ENCODE measurements at regions not wholly inside any gene's neighbourhood (a gene's known extent, or its start where the extent isn't known, plus 50 kb on each side); places are given as distances from the start of the nearest gene placed in this dataset.

DNA sequence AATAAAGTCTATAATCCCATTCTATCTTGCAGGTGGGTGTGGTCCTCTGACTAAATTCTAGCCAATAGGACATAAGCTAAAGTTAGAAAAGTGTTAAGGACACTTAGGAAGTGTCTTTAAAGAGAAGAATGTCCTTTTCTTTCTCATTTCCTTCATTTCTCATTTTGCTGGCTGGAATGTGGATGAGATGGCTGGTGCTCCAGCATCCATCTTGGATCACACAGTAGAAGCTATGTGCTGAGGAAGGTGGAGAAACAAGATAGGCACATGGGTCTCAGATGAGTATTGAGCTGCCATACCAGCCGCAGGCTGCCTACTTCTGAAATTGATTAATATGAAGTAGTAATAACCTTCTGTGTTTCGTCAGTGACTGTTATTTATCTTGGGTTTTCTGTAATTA, 289.0 kb downstream of the LRFN2 start:
- H3K27me3 ChIP-seq (ENCODE audit: low read depth) = peaks cover 57% of the 10 kb centered on the region
- no peak overlapping the region for H3K4me3 ChIP-seq
- intact Hi-C loops (cut with micrococcal nuclease) = no loop called here
- H3K9me3 ChIP-seq (replicated peaks) = peaks cover 8% of the 10 kb centered on the region
- TF ChIP-seq CTCF (IDR thresholded peaks at IDR 0.05; ENCODE audit: borderline replicate concordance) = no peak
- H3K36me3 ChIP-seq = no peaks in the 10 kb centered on the region
- H3K4me1 ChIP-seq = no peaks in the 10 kb centered on the region
- H3K27ac ChIP-seq (replicated peaks) = no peak overlapping the region
- no peak for DNase-seq

DNA sequence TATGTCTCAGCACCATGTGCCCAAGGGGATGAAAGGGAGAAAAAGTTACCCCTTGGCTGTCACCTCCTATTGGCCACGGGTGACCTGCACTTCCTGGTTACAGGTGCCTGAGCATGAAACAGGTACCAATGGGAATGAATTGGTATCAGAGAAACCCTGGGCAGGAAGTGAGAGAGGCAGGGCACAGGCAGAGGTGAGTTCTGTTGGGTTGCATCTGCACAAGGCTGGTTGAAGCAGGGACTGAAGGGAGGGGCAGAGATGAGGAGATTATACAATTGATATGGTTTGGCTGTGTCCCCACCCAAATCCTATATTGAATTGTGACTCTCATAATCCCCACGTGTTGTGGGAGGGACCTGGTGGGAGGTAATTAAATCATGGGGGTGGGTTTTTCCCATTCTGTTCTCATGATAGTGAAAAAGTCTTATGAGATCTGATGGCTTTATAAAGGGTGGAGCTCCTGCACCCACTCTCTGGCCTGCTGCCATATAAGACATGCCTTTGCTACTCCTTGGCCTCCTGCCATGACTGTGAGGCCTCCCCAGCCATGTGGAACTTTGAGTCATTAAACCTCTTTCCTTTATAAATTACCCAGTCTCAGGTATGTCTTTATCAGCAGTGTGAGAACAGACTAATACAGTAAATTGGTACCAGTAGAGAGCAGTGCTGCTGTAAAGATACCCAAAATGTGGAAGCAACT, 291.8 kb downstream of the LRFN2 start:
- peaks cover 75% of the 10 kb centered on the region for H3K27me3 ChIP-seq (ENCODE audit: low read depth)

DNA sequence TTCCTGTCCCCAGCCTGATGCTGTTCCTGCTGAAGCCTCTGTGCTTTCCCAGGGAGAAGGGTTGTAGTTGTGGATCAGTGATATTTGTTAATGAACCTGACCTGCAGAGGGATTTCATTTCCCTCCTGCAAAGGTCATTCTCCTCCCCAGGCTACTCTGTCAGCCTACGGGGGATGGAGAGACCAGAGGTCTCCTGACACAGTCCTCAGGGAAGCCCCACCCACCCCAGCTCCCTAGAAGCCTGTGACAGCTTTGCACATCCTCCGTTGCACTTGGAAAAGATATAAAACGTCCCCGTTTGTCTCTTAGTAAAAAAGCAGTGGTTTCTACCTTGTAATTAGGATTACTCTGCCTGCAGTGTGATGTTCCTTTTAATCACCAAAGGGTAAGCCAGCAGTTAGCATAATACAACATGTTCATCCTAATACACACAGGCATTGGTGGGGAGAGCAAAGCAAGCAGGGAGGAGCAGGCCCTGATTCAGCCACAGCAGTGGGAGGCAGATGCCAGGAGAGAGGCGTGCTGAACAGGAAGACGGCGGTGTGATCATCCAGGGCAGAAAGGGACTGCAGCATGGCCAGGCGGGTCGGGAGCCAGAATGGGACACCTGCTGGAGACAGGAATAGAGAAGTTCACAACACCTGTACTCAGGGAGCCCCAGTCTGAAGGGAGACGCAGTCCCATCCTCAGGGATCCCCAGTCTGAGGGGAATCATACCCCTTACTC, 293.5 kb downstream of the LRFN2 start:
- DNase-seq = no peak
- H3K4me1 ChIP-seq = no peaks in the 10 kb centered on the region
- H3K36me3 ChIP-seq = no peaks in the 10 kb centered on the region
- TF ChIP-seq CTCF (IDR thresholded peaks at IDR 0.05; ENCODE audit: borderline replicate concordance) = no peak
- H3K9me3 ChIP-seq (replicated peaks) = peaks cover 8% of the 10 kb centered on the region
- H3K27me3 ChIP-seq (ENCODE audit: low read depth) = peaks cover 78% of the 10 kb centered on the region
- no peak overlapping the region for H3K4me3 ChIP-seq
- no peak overlapping the region for H3K27ac ChIP-seq (replicated peaks)
- intact Hi-C loops (cut with micrococcal nuclease) = no loop called here

More for the DNA sequence above, 291.8 kb downstream of the LRFN2 start:
- no peaks in the 10 kb centered on the region for H3K36me3 ChIP-seq
- DNase-seq = no peak
- intact Hi-C loops (cut with micrococcal nuclease) = no loop called here
- H3K4me3 ChIP-seq = no peak overlapping the region
- no peak for TF ChIP-seq CTCF (IDR thresholded peaks at IDR 0.05; ENCODE audit: borderline replicate concordance)
- H3K4me1 ChIP-seq = no peaks in the 10 kb centered on the region
- no peak overlapping the region for H3K27ac ChIP-seq (replicated peaks)
- H3K9me3 ChIP-seq (replicated peaks) = peaks cover 8% of the 10 kb centered on the region

DNA sequence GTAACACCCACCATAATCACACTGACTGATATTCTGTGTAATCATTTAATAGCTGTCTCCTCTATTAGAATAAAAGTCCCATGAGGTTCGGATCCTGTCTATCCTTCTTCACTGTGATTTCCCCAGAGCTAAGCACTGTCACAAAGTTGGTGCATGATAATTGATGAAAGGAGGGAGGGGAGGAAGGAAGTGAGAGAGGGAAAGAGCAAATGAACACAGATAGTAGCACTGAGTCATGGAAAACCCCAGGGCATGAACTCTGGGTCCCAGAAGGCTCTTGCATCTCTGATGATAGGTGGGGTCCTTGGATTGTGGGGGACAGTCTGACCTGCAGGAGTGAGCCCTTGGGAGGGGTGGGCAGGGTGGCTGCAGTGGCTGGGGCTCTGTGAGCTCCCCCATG, 294.1 kb downstream of the LRFN2 start:
- Histone ChIP-seq H3K27me3 (ENCODE audit: low read depth) (peaks cover 78% of the 10 kb centered on the region), H3K4me3 (no peak overlapping the region), H3K4me1 (no peaks in the 10 kb centered on the region), H3K36me3 (no peaks in the 10 kb centered on the region), H3K9me3 (replicated peaks) (peaks cover 2% of the 10 kb centered on the region), H3K27ac (replicated peaks) (no peak overlapping the region)
- DNase-seq = no peak
- intact Hi-C loops (cut with micrococcal nuclease) = no loop called here
- TF ChIP-seq CTCF (IDR thresholded peaks at IDR 0.05; ENCODE audit: borderline replicate concordance) = no peak

DNA sequence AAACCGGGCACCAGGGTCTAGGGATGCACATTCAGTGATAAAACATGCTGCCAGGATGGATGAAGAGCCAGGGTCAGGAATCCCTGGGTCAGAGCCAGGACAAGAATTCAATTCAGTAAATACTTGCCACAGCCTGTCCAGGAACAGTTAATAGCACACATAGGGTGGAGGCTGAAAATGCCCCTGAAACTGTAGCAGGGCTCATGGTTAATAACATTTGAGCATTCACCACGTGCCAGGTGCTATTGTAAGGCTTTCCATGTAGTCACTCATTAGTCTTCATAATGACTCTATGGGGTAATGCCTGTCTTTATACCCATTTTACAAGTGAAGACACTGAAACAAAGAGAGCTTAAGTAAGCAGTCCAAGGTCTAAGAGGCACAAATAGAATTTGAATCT, 296.3 kb downstream of the LRFN2 start:
- intact Hi-C loops (cut with micrococcal nuclease) = no loop called here
- TF ChIP-seq CTCF (IDR thresholded peaks at IDR 0.05; ENCODE audit: borderline replicate concordance) = no peak
- no peak overlapping the region for H3K27ac ChIP-seq (replicated peaks)
- H3K9me3 ChIP-seq (replicated peaks) = no peaks in the 10 kb centered on the region
- H3K36me3 ChIP-seq = no peaks in the 10 kb centered on the region
- no peaks in the 10 kb centered on the region for H3K4me1 ChIP-seq
- no peak for DNase-seq
- H3K4me3 ChIP-seq = no peak overlapping the region
- peaks cover 96% of the 10 kb centered on the region for H3K27me3 ChIP-seq (ENCODE audit: low read depth)

Data from left ventricle myocardium inferior (tissue), 1 donor.